DND-41 (cell line): ENCODE measurements at regions not wholly inside any gene's neighbourhood (a gene's known extent, or its start where the extent isn't known, plus 50 kb on each side); places are given as distances from the start of the nearest gene placed in this dataset.

Experiments
- CTCF ChIP-seq: IDR thresholded peaks from 2 replicates; pipeline ENCODE4 v1.5.1; 2012; ENCODE audit warnings: borderline replicate concordance, low read length, moderate library complexity, mild to moderate bottlenecking; ENCODE audit not compliant: poor library complexity, severe bottlenecking; ENCODE audit errors: extremely low read depth
- EZH2 ChIP-seq: IDR thresholded peaks from 3 replicates; pipeline ENCODE4 v1.6.1; 2012; ENCODE audit warnings: borderline replicate concordance, low read depth, mild to moderate bottlenecking, moderate library complexity, low read length, inconsistent platforms; ENCODE audit not compliant: severe bottlenecking

GRCh38 chrX:140053846-140054245, 88.5 kb upstream of the CXorf66 start:
- TF ChIP-seq CTCF (no peak), EZH2 (no peak)
